Breast epithelium (tissue), 3 donors: ENCODE measurements at regions not wholly inside any gene's neighbourhood (a gene's known extent, or its start where the extent isn't known, plus 50 kb on each side); places are given as distances from the start of the nearest gene placed in this dataset.

ENCODE experiments used
- CTCF ChIP-seq, 3 donors: fragments of 450-650 bp; IDR thresholded peaks; one replicate each; pipeline ENCODE4 v1.5.1; 2016 to 2017; ENCODE audit warnings: antibody characterized with exemption in 3 of 3, mild to moderate bottlenecking in 3 of 3, moderate library complexity in 3 of 3
- POLR2A ChIP-seq: fragments of 450-650 bp; IDR thresholded peaks from one replicate; pipeline ENCODE4 v1.6.1; 2016; ENCODE audit warnings: antibody characterized with exemption, mild to moderate bottlenecking, moderate library complexity
- POLR2AphosphoS5 ChIP-seq, 3 donors: sonication (generic); formaldehyde crosslinking; IDR thresholded peaks; one replicate each; pipeline ENCODE4 v1.6.1; 2017; ENCODE audit warnings: antibody characterized with exemption in 3 of 3

- TF ChIP-seq POLR2A (no peak), CTCF (IDR thresholded peaks at IDR 0.05) (no peak), POLR2AphosphoS5 (IDR thresholded peaks at IDR 0.05) (no peak)
Measured at GRCh38 chr4:187919966-187920365, 75.6 kb upstream of the ZFP42 start.
